ENCODE measurements at regions not wholly inside any gene's neighbourhood (a gene's known extent, or its start where the extent isn't known, plus 50 kb on each side); places are given as distances from the start of the nearest gene placed in this dataset.
"Not testable (repeated sequence)": the region's sequence is repeated elsewhere in the genome, so short reads cannot be mapped to it uniquely, and the experiment has no call there.

DNA sequence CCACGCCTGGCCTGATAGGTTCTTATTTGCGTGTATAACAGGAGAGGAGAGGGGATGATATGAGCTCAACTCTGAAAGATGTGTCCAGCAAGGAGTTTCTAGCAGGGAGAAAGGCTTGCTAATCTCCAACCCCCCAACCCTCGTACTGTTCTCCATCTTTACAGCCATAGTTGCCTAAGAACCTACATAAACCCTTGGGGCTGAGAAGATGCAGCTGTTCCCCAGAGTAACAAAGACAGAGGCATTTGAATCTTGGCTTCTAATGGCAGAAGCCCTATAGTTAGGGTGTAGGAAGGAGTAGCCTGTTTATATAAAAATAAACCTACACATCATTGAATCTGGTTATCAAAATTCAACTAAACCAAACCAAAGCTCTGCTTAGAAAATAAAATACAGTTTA lies 631.4 kb upstream of the SLC35B3 start:
- DNase-seq (ENCODE audit: low read depth in 3 of 3, low spot score in 1 of 3), result no peak

DNA sequence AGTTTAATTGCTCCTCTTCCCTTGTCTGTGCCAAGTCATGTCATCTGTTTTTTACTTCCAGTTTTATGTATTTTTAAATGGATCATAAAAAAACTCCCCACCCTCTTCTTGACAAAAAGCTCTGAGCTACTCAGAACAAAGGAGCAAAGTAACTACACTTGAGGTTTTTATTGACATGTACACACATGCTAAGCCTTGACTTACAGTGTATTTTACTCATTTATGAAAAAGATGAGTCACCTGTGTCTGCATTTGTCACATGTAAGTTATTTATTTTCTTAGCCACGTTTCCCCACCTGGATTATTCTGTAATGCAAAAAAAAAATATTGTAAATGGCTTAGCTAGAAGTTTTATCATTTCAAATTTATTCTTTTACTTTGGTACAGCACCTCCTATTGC lies 628.8 kb upstream of the SLC35B3 start:
- DNase-seq (ENCODE audit: low read depth in 3 of 3, low spot score in 1 of 3), result no peak

DNA sequence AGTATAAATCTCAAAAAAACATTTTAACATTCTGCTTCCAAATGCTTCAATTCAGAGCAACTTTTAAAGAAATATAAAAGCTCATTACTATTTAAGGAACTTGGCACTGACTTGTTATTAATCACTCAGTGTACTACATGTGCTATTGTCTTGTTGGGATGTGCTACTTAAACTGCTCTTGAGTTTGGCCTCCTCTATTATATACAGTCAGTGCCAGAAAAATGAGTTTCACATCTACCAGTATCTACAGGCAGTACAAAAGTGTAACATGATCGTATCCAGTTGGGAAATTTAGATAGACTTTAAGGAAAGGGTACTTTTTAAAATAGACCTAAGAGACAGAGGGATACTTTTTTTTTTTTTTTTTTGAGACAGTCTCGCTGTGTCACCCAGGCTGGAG lies 627.3 kb upstream of the SLC35B3 start:
- DNase-seq (ENCODE audit: low read depth in 3 of 3, low spot score in 1 of 3), result no peak

DNA sequence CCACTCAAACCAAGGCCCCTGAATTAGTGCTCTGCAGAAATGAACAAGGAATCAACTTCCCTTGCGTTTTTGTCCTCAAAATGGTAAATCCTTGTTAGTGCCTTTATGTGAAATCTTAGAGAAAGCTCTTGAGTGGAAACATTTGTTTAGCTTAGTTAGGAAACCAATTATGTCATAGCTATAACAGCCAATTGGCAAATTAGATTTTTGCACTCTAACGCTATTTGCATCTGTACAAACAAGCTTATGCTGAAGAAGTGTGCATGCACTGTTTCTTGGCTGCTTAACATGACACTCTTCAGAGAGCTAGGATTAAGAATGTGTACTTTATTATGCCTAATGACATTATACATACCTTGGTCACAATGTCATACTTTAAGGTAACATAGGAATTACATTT lies 622.6 kb upstream of the SLC35B3 start:
- DNase-seq (ENCODE audit: low read depth in 3 of 3, low spot score in 1 of 3), result no peak

DNA sequence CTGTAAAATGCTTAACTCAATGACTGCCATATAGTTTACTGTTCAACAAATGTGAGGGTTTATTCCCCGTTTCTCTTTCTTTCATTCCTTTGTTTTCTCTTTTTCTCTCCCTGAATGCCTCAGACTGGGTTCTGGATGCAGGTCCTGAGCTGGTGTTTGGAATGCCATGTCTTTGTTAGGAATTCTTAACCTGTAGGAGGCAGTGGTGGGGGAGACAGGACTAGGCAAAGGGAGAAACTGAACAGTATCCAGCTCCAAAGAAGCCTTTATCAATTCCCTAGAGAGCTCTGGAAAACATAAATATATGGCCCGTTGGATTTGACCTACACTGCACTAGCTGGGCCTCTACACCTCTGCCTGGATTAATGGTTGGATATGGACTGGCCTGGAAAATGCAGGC lies 621.2 kb upstream of the SLC35B3 start:
- DNase-seq (ENCODE audit: low read depth in 3 of 3, low spot score in 1 of 3), result no peak

DNA sequence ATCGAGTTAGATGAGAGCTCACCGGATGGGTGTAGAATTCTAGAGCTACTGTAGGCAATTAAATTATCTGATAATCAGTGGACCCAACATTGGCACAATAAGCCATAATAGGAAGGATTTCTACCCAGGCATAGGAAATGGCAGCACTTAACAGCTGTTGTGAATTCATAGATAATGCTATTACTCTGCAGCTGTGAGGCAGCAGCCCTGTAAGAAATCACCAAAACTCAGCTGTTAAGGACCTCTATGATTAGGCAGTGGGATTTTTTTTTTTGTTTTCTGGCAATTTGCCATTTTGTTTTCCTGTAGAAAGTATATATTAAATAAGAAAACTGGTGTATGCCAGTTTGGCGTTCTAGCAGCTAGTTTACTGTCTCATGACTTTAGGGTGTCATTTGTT lies 609.1 kb upstream of the SLC35B3 start:
- no peak for DNase-seq (ENCODE audit: low read depth in 3 of 3, low spot score in 1 of 3)

DNA sequence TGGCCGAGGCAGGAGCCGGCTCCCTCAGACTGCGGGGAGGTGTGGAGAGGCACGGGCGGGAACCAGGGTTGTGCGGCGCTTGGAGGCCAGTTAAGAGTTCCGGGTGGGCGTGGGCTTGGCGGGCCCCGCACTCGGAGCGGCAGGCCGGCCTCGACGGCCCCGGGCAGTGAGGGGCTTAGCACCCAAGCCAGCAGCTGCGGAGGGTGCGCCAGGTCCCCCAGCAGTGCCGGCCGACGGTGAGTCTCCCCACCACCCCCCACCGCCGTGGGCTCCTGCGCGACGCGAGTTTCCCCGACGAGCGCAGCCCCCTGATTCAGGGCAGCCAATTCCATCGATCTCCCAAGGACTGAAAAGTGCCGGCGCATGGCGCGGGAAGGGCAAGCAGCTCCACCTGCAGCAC lies 605.4 kb upstream of the SLC35B3 start:
- no peak for DNase-seq (ENCODE audit: low read depth in 3 of 3, low spot score in 1 of 3)

DNA sequence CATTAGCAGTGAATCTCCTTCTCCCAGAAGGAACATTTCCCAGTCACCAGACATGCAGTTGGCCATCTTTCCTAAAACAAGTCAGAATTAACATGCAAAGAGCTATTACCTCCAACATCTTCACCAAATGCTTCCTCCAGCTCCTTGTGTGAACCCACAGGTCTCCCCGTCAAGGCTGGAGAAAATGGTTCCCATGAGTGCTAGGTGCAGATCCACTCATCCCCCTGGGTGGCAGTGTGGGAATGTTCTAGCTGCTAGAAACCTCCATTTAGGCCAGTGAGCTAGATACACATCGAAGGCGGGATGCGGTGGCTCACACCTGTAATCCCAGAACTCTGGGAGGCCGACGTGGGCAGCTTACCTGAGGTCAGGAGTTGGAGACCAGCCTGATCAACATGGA lies 603.9 kb upstream of the SLC35B3 start:
- DNase-seq (ENCODE audit: low read depth in 3 of 3, low spot score in 1 of 3), result no peak

DNA sequence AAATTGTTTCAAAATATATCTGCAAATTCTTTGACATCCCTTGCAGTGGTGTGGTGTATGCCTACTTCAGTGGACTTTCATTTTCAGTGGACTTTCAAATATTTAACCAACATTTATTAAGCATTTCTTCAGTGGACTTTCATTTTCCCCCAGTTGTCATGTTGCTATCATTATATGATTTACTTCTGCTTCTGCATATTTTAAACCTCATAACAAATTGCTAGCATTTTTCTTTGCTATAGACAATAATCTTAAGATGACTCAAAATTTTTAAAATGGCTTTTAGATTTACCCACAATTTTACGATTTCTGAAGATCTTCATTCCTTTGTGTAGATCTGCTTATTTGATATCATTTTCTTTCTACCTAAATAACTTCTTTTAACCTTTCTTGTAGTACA lies 592.7 kb upstream of the SLC35B3 start:
- DNase-seq (ENCODE audit: low read depth in 3 of 3, low spot score in 1 of 3), result no peak

DNA sequence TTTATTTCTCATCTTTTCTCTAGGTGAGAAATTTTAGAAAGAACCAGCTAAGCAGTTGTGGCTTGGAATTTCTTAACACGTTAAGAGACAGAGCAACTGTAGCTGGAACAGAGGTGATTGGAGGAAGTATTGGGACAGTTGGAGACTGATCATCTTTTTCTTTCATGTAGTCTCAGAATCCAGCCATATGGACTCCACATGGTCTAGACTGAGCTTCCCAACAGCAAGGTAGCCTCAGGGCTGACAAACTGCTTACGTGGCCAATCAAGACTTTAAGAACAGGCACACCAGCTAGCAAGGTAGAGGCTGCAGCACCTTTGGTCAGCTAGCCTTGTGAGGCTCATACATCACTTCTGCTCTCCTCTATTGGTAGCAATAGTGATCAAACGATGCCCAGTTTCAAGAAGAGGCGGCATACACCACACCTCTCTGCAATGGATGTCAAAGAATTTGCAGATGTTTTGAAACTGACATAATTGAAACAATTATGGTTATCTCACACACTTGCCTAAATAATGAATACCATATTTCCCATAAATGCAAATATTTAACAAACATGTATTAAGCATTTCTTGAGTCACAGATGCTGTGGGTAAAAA lies 590.5 kb upstream of the SLC35B3 start:
- DNase-seq (ENCODE audit: low read depth in 3 of 3, low spot score in 1 of 3), result no peak

DNA sequence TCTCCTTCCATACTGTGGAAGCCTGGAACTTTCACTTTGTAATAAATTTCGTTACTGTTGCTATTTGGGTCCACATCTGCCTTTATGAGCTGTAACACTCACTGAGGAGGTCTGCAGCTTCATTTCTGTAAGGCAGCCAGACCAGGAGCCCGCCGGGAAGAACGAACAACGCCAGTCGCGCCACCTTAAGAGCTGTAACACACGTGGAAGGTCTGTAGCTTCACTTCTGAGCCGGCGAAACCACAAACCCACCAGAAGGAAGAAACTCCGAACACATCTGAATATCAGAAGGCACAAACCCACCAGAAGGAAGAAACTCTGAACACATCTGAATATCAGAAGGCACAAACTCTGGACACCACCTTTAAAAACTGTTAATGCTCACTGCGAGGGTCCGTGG lies 589.9 kb upstream of the SLC35B3 start:
- no peak for DNase-seq (ENCODE audit: low read depth in 3 of 3, low spot score in 1 of 3)

DNA sequence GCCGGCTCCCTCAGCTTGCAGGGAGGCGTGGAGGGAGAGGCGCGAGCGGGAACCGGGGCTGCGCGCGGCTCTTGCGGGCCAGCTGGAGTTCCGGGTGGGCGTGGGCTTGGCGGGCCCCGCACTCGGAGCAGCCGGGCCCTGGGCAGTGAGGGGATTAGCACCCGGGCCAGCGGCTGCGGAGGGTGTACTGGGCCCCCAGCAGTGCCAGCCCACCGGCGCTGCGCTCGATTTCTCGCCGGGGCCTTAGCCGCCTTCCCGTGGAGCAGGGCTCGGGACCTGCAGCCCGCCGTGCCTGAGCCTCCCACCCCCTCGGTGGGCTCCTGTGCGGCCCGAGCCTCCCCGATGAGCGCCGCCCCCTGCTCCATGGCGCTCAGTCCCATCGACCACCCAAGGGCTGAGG lies 588.9 kb upstream of the SLC35B3 start:
- not testable (repeated sequence) for DNase-seq (ENCODE audit: low read depth in 3 of 3, low spot score in 1 of 3)

DNA sequence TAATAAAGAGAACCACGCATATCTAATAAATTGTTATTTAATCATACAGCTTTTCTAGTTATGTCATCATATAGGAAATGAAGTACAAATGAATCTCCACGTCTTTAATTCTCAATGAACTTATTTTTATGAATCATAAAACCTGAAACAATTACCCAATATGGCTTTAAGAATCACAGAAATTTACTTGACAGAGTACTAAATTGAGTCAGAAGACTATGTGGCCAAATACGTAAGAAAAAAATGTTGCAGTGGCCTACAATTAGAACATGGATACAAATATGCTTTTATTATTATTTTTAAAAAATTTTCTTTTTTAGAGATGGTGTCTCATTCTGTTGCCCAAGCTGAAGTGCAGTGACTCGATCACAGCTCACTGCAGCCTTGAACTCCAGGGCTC lies 584.7 kb upstream of the SLC35B3 start:
- no peak for DNase-seq (ENCODE audit: low read depth in 3 of 3, low spot score in 1 of 3)

DNA sequence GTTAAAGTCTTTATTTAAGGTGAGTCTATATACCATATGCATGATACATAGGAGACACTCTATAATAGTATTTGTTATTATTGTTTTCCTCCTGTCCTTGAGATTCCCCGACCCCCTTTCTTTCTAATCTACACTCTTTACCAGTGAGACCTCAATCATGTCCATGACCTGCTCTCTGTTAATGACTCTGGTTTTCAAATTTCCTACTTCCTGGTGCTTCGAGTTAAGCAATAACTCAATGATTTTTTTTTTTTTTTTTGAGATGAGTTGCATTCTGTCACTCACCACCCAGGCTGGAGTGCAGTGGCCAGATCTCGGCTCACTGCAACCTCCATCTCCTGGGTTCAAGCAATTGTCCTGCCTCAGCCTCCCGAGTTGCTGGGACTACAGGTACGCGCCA lies 574.6 kb upstream of the SLC35B3 start:
- DNase-seq (ENCODE audit: low read depth in 3 of 3, low spot score in 1 of 3), result no peak

DNA sequence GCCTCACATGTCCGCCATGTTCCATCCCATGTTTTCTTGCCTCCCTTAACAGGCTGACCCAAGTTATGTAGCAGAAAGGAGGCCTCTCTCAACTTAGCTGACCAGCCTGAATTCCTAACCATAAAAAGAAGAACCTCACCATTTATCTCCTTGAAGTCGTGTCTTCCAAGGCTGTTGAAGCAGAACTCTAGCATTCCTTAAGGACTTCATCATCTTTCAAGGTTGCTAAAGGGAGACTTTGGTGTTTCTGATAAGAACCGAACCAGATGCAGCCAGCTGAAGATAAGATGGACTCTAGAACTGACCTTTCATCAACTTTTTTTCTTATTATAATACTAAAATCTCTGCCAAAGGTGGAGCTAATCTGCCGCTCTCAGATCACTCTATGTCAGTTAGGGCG lies 571.7 kb upstream of the SLC35B3 start:
- DNase-seq (ENCODE audit: low read depth in 3 of 3, low spot score in 1 of 3), result no peak

DNA sequence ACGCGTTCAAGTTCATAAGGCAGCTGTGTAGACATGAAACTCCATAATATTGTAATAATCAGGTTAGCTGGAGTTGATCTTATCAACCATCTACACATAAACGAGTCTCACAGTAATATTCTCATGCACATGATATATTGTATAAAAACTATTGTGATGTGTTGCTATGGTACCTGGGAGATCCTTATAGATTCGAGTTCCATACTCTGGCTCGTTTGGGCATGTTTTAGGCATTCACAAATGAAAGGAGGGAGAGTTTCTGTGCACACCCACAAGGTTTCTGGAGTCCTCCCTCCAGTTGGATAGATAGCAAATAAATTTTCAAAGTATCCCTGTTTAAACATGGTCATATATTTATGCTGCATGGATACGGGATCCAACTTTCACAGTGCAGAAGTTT lies 567.5 kb upstream of the SLC35B3 start:
- DNase-seq (ENCODE audit: low read depth in 3 of 3, low spot score in 1 of 3), result no peak

DNA sequence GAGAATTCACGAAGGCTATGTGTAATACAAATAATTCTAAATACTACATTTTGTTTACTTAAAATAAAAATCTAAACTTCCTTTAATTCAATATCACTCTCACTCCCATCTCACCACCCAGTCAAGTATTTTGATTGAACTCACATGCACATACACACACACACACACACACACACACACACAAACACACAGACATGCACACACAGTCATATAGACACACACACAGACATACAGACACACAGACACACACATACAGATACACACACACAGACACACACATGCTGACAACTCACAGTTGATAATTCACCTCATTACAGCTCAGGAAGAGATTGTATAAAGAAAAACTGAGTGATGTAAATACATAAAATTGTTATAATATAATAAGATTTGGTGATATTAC lies 559.8 kb upstream of the SLC35B3 start:
- no peak for DNase-seq (ENCODE audit: low read depth in 3 of 3, low spot score in 1 of 3)

DNA sequence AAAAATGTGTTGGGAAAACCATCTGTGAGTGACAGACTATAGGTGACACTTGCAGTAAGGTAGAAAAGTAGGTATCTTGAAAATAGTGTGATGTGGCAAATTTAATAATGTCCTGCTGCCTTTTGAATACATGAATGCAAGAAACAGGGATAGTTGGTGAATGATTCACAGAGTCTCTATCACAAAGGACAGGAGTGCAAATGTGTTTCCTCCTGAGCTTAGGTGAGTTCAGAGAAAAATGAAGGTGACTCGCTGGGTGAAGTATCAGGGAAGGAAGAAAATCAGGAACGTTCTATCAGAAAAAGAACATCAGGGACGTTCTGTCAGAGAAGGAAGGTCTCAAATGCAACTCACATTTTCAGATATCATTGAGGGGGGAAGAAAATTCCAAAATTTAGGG lies 557.8 kb upstream of the SLC35B3 start:
- no peak for DNase-seq (ENCODE audit: low read depth in 3 of 3, low spot score in 1 of 3)

DNA sequence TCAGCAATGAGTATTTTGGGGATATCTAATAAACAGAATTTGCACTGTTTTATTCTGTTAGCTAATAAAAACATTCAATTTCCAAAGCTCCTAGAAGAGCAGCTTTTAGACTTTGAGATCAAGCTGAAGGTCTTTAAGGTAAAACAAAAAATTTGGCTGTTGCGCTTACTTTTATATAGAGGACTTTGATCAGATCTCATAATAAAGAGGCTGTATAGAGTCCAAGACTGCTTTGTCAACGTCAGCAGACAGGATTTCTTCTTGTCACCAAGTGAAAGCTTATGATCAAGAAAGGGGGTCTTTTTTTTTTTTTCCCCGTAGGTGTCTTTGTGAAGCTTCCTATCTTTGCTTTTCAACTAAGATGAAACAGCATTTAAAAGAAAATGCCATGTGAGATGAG lies 556.5 kb upstream of the SLC35B3 start:
- DNase-seq (ENCODE audit: low read depth in 3 of 3, low spot score in 1 of 3), result no peak

DNA sequence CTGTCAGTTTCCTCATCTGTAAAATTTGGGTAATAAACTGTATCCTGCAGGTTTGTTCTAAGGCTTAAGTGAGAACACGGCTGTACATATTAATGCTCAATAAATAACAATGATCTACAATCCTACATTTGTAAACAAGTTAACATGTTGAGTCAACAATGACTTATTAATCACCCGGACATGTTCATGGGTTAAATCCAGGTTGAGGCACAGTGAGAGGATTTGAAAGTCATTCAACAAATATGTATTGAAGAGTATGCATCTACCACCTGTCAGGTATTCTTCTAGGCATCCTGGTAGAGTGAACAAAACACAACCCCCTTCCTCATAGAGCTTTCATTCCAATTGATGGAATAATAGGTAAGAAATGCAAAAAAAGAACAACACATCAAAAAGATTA lies 554.7 kb upstream of the SLC35B3 start:
- DNase-seq (ENCODE audit: low read depth in 3 of 3, low spot score in 1 of 3), result no peak

DNA sequence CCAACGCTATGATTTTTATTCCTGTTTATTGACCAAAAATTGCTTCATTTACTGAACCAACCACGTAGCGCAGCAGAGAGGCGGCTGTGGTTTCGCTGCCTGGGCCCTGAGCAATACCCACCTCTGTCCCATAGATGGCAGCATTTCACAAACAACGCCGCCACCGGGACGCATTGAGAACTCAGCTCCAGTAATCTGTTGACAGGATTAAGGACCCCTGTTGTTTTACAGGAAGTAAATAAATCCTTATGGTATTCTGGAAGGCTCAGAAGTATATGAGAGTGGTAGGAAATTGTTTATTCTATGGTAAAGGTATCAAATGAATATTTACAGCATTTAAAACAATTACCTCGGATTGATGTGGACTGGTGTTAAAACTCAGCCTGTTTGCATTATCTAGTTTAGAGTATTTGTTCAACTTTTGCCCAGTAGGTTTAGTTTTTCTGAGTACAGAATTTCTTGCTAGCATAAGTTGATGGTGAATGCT lies 547.9 kb upstream of the SLC35B3 start:
- peak in 2 of 3 donors; percentile 9 to 24 for DNase-seq (ENCODE audit: low read depth in 3 of 3, low spot score in 1 of 3)

DNA sequence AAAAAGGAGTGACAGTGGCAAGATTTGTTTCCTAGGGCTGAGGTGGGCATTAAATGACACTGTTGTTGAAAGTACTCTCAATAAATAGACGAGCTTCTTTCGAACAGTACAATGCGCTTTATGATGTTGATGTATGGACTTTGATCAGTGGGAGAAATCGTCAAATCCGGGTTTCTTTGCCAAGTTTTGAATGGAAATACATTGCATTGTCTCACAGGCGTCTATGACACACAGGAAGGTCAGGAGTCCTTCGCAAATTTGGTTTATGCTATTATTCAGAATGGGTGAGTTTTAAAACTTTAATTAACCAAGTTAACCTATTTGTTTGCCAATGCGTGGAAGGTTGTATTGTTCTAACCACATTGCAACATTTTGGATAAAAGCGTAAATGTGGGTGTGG lies 547.3 kb upstream of the SLC35B3 start:
- DNase-seq (ENCODE audit: low read depth in 3 of 3, low spot score in 1 of 3), result no peak

DNA sequence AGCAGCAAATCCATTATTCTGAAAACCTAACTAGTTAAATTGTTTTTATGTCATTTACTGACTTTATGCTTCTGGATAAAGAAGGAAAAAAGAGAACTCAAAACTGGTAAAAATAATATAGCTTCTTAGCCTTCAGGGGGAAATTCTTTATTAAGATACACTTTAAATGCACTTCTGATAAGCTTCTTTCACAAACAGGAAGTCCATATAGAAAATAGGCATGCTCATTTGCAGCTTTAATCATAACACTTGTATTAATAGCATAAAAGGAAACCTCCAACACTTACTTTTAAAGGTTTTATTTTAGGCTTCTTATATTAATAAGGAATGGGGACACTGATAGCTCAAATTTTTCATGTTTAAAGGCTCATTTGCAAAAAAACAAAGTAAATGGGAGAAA lies 538.0 kb upstream of the SLC35B3 start:
- no peak for DNase-seq (ENCODE audit: low read depth in 3 of 3, low spot score in 1 of 3)

DNA sequence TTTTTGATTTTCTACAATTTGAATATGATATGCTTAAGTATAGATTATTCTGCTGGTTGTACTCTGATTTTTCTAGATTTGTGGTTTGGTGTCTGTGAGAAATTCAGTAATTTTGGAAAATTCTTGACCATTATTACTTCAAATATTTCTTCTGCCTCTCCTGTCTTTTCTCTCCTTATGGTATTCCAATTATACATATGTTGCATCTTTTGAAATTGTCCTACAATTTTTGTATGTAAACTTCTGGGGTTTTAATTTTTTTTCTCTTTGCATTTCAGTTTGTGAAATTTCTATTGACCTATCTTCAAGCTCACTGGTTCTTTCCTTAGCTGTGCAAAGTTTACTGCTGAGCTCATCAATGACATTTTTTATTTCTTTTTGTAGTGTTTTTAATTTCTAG lies 534.4 kb upstream of the SLC35B3 start:
- DNase-seq (ENCODE audit: low read depth in 3 of 3, low spot score in 1 of 3), result no peak

Measured in stimulated activated CD4-positive, alpha-beta T cell treated with anti-CD3 and anti-CD28 coated beads, TNF-alpha, amount 100 ng/mL, for 1 hour (primary cell).